ENCODE measurements at regions not wholly inside any gene's neighbourhood (a gene's known extent, or its start where the extent isn't known, plus 50 kb on each side); places are given as distances from the start of the nearest gene placed in this dataset.

DNA sequence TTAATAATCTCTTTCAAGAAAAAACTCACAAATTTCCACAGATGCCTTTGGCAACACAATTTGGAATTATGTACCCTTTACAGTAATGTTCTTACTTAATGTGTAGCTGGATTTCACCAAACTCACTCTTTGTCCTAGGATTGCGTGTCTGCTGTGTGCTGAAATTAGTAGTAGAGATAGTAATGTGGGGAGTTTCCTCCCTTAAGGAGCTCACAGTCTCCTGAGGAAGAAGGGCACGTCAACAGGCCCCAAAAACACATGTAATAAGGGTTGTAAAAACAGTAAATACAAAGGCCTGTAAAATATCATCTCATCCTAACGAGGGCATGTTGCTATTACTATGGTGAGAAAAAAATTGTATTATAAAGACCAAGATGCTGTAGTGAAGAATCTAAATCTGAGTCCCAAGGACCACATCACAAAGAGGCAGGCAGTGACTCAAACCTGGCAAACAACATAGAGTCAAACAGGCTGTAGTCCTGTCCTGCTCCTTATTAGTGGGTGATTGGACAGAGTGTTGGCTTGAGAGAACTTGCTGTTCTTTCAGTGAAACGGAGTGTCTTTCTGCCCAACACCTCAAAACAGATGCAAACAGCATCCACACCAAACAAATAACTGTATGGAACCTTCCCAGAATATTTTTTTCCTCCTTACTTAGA, 83.2 kb upstream of the PAPPA start:
- TF ChIP-seq, protein P1, sequence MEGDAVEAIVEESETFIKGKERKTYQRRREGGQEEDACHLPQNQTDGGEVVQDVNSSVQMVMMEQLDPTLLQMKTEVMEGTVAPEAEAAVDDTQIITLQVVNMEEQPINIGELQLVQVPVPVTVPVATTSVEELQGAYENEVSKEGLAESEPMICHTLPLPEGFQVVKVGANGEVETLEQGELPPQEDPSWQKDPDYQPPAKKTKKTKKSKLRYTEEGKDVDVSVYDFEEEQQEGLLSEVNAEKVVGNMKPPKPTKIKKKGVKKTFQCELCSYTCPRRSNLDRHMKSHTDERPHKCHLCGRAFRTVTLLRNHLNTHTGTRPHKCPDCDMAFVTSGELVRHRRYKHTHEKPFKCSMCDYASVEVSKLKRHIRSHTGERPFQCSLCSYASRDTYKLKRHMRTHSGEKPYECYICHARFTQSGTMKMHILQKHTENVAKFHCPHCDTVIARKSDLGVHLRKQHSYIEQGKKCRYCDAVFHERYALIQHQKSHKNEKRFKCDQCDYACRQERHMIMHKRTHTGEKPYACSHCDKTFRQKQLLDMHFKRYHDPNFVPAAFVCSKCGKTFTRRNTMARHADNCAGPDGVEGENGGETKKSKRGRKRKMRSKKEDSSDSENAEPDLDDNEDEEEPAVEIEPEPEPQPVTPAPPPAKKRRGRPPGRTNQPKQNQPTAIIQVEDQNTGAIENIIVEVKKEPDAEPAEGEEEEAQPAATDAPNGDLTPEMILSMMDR (IDR thresholded peaks at IDR 0.05): no peak
- no peak for TF ChIP-seq POLR2A (IDR thresholded peaks at IDR 0.05)
- TF ChIP-seq EP300 (IDR thresholded peaks at IDR 0.05): no peak

Measured in tibial nerve (tissue), 4 donors.